GM18907 (cell line): ENCODE measurements at regions not wholly inside any gene's neighbourhood (a gene's known extent, or its start where the extent isn't known, plus 50 kb on each side); places are given as distances from the start of the nearest gene placed in this dataset.

Experiments used
- ATAC-seq: cut with Tn5 transposase; IDR thresholded peaks from one replicate; pipeline ENCODE4 v1.9.1; 2021; ENCODE audit warnings: mild to moderate bottlenecking, moderate library complexity; ENCODE audit not compliant: unreplicated experiment

GRCh38 chr1:229950908-229951307, 116.1 kb upstream of the GALNT2 start:
- ATAC-seq, result no peak

GRCh38 chr1:229951856-229952534, 115.0 kb upstream of the GALNT2 start:
- no peak for ATAC-seq

- ATAC-seq, result no peak
Measured at GRCh38 chr1:229952670-229953520, 114.1 kb upstream of the GALNT2 start.

GRCh38 chr1:229953736-229954326, 113.2 kb upstream of the GALNT2 start:
- ATAC-seq, result no peak

- no peak for ATAC-seq
Measured at GRCh38 chr1:229964281-229964680, 102.8 kb upstream of the GALNT2 start.

- no peak for ATAC-seq
Measured at GRCh38 chr1:229970714-229971113, 96.3 kb upstream of the GALNT2 start.

DNA sequence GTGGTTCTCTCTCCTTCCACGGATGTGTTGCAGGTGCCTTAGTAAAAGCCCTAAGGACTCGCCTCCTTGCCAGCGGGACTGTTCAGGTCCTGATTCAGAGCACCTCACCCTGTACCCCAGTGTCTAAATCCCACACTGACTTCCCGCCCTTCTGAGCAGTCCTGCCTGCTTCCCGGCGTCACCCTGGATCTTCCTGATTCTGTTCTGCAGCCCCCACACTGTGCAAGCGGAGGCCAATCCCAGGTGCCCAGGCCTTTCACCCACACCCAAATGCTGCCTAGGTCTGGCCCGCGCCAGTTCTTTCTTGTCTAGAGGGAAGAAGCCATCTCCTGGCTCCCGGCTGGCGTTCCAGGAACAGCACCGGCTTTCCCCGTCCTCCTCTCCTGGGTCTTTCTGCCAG, 95.9 kb upstream of the GALNT2 start:
- ATAC-seq, result no peak

DNA sequence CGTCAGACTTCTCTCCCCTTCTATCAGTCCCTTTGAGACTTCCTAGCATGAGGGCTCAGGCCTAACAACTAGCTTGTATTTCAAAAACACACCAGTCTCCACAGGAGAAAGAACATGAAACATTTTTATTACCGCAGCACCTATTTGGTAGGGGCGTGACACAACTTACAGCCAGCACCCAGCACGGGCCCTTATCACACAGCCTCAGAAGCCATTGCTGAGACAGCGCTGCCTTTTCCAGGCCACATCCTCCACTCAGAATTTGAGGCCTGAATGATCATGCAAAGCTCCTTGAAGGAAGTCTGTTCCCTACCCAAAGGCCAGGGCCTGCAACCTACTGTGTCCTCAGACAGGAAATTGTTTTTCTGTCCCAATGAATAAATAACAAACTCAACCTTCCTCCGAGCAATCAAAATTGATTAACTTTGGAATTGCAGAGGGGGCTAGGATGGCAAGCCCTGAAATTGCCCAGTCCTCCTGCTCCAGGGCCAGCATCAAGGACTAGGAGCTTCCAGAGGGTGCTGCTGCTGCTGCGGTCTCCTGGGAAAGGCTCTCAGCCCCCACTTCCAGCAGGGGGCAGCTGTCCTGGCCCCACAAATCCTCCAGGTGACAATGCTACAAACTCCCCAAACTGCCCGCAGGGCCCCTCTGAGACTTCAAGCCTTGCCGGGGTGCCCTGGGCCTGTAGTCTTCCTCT, 94.3 kb upstream of the GALNT2 start:
- ATAC-seq, result no peak

DNA sequence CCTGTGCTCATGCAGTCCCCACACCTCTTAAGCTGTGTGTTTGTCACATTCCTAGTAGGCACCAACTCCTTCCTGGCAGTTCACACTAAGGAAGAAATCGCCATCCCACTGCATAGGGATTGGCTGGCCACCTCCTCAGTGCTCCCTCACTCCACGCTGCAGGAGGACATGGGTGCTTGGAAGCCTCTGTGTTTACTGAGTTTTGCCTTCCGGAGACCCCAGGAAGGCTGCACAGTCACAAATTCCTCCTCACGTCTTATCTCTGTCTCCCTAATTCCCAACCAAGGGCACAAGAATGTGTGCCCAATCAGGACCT, 93.8 kb upstream of the GALNT2 start:
- no peak for ATAC-seq

- no peak for ATAC-seq
Measured at GRCh38 chr1:229975047-229975446, 92.0 kb upstream of the GALNT2 start.

- ATAC-seq, result no peak
Measured at GRCh38 chr1:229980009-229980408, 87.0 kb upstream of the GALNT2 start.

GRCh38 chr1:229981736-229982135, 85.3 kb upstream of the GALNT2 start:
- ATAC-seq, result no peak

DNA sequence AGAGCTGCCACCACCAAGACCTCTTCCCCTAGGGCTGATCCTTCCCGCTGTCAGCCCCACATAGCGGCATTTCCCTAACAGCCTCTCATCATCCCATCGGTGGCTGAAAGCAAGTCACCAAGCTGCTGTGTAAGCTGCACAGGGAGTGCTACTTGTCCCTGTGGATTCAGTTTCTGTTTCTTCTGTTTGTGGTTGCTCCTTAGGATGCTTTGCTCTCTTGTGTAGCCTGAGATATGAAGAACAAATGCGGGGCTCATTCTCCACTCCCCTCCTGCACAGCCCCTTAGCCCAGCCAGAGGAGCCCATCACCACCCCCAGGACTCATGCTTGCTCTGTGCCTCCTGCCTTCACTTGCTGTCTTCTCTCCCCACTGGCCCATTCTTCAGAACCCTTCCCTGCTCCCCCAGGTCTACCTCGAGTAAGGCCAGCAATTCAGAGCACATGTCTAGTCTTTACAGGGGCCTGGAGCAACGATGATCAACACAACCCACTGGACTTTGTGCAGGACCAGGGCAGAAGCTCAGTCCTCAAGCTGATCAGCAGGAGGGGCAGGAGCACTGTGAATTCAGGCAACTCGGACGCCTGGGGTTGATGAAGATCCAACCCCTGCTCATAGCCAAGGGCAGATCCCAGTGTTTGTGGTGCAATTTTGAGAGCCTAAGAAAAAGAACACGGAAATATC, 82.6 kb upstream of the GALNT2 start:
- ATAC-seq, result no peak

- ATAC-seq, result no peak
Measured at GRCh38 chr1:229984992-229985612, 81.9 kb upstream of the GALNT2 start.

DNA sequence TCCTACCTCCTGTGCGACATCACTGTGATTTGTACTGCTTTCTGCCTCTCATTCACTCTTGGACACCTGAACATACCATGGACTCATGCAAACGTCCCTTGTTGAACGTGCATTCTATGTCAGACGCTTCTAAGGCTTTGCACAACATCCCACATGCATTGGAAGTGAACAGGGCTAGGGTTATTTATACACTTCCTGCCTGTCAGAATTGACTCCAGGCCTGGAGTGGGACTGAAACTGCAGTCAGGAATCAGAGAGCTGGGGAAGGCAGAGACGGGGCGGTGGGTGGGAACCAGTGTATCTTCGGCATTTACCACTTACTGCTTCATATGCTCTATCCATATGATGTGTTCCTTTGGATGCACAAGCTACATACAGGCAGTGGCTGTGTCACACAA, 81.4 kb upstream of the GALNT2 start:
- no peak for ATAC-seq

DNA sequence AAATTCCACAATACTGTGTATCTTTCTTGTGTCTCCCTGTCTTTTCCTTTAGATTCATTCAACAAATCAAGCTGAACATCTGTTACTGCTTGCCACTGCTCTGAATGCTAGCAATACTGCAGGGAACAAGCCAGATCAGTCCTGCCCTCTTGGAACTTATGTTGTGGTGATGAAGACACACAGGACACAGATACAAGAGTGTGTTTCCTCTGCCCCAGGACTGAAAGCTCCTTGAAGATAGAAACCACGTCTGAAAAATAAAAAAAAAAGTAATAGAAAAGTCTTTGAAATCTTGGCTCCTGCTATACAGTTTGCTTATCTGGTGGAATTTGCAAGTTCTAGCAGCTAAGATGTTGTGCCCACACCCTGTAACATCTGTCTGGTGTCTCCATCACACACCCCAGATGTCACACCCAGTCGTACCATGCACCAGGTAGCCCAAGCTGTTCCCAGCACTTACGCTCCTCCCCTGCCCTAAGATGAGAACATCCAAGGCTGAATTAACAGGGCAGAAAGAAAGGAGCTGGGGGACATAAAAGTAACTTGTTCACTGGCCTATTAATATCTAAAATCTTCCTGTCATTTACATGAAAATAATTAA, 80.2 kb upstream of the GALNT2 start:
- no peak for ATAC-seq

GRCh38 chr1:229987953-229988352, 79.1 kb upstream of the GALNT2 start:
- ATAC-seq, result no peak

DNA sequence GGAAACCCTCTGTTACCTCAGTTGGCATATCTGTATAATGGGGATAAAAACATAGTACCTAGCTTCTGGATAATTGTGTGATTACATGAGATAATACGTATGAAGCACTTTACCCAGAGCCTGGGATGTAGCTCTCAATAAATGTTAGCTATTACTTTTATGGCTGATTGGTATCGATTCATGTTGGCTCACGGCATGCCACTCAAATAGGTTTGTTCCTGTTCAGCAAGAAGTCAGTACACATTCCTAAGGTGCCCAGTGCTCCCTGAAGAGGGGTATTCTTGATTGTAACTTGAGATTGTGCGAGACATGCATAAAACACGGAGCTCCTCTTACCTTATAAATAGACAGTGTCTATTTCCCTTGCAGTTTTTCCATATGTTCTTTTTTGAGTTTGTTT, 78.5 kb upstream of the GALNT2 start:
- no peak for ATAC-seq

DNA sequence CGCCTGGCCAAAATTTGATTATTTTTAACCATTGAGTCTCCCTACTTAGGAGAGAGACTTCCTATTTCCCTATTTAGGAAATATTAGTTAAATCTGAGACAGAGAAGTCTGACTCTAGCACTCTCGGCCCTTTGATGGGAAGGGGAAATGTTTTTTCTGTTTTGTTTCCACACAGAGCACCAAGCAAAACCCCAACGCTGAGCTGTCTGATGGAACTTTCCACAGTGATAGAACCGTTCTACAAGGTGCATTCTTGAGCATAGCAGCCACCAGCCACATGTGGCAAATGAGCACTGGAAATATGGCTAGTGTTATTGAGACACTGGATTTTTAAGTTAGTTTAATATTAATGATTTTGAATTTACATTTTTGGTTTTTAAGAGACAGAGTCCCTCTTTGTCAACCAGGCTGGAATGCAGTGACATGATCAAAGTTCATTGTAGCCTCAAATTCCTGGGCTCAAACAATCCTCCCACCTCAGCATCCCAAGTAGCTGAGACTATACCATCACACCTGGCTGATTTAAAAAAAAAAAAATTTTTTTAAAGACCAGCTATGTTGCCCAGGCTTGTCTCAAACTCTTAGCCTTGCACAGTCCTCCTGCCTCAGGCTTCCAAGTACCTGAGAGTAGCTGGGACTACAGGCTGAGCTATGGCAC, 77.3 kb upstream of the GALNT2 start:
- ATAC-seq, result no peak

DNA sequence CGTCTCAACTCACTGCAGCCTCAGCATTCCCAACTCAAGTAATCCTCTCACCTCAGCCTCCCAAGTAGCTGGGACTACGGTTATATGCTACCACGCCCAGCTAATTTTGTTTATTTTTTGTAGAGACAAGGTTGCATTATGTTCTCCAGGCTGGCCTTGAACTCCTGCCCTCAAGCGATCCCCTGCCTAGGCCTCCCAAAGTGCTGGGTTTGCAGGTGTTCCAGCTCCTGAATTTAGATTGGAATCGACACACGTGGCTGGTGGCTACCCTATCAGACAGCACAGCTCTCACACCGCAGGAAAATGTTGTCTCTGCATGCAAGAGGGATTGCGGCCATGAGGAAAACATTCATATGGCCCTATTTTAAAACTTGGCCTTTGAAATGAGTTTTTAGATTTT, 76.7 kb upstream of the GALNT2 start:
- ATAC-seq, result no peak
